GM18519 (cell line): ENCODE measurements at regions not wholly inside any gene's neighbourhood (a gene's known extent, or its start where the extent isn't known, plus 50 kb on each side); places are given as distances from the start of the nearest gene placed in this dataset.
"Not testable (repeated sequence)": the region's sequence is repeated elsewhere in the genome, so short reads cannot be mapped to it uniquely, and the experiment has no call there.

Experiments used
- ATAC-seq: cut with Tn5 transposase; IDR thresholded peaks from one replicate; pipeline ENCODE4 v1.9.1; 2021; ENCODE audit warnings: mild to moderate bottlenecking, moderate library complexity; ENCODE audit not compliant: unreplicated experiment, low FRiP score

DNA sequence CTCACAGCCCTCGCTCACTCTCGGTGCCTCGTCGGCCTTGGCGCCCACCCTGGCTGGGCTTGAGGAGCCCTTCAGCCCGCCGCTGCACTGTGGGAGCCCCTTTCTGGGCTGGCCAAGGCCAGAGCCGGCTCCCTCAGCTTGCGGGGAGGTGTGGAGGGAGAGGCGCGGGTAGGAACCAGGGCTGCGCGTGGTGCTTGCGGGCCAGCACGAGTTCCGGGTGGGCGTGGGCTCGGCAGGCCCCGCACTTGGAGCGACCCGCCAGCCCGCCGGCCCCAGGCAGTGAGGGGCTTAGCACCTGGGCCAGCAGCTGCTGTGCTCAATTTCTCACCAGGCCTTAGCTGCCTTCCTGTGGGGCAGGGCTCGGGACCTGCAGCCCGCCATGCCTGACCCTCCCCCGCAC lies 202.4 kb upstream of the PRSS16 start:
- not testable (repeated sequence) for ATAC-seq

DNA sequence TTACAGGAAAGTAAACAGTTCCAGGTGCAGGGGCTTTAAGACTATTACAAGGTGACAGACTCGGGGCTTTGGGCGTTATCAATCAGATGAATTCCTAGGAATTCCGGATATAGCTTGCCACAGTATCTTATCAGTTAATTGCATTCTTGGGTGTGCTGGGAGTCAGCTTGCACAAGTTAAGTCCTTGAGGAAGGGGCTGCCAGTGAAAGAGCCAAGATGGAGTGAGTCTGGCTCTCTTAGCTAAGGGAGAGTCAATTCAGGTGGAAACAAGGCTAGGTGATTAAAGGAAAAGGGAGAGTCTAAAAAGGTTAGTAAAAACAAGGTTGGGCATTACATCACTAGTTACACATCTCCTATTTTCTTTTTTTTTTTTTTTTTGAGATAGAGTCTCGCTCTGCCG lies 199.8 kb upstream of the PRSS16 start:
- not testable (repeated sequence) for ATAC-seq

DNA sequence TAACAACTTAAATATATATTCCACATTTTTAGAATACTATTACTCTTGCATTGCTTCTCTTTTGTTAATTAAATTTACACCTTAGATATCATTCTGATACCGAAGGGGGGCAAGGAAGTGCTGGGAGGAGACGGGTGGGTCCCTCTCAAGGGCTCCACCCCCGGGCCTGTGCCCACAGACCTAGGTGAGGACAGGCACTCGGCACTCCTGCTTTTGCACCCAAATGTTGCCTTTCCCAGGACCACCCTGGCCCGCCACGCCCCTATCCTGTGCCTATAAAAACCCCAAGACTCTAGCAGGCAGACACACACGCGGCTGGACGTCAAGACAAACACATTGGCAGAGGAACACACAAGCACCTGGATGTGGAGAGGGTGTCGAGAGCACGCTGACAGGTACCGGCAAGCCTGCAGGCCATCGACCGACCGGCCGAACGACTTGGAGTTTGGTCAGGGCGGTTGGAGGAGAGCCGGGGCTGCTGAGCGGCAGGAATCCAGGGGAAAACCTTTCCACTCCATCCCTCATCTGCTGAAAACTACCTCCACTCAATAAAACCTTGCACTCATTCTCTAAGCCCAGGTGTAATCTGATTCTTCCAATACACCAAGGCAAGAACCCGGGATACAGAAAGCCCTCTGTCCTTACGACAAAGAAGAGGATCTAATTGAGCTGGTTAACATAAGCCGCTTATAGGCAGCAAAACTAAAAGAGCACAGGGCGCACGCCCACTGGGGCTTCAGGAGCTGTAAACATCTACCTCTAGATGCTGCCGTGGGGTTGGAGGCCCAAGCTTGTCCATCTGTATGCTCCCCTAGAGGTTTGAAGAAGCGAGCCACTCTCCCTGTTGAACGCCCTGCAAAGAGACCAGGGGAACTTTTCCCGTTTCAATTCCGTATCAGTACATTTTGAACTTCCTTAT lies 197.4 kb upstream of the PRSS16 start:
- ATAC-seq = no peak

DNA sequence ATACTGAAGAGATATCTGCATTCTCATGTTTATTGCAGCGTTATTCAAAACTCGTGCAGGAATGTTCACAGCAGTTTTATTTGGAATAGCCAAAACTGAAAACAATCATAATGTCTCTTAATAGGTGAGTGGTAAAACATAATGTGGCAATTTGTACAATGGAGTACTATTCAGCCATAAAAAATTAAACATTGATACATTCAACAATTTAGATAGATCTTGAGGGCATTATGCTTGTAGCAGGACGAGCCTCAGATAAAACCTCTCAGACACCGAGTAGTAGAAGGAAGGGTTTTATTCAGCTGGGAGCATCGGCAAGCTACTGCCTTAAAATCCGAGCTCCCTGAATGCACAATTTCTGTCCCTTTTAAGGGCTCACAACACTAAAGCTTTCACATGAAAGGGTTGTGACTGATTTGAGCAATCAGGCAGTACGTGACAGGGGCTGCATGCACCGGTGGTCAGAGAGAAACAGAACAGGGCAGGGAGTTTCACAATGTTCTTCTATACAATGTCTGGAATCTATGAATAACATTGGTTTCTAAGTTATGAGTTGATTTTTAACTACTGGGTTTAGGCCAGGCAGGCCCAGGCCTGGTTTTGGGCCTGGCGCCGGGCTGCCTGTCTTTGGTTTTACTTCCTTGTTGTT lies 195.3 kb upstream of the PRSS16 start:
- ATAC-seq = not testable (repeated sequence)

DNA sequence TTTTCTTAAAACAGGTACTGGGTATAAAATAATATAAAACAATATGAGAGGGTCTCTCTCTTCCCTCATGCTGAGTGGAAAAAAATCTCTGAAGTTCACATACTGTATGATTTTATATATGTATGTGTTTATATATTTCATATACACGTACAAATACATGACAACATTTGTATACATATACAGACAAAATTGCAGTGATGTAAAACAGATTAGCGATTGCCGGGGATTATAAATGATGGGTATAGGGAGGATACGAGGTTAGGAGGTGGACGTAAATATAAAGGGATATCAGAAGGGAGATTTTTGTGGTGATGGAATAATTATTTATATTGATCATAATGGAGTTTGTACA lies 194.8 kb upstream of the PRSS16 start:
- ATAC-seq = no peak

DNA sequence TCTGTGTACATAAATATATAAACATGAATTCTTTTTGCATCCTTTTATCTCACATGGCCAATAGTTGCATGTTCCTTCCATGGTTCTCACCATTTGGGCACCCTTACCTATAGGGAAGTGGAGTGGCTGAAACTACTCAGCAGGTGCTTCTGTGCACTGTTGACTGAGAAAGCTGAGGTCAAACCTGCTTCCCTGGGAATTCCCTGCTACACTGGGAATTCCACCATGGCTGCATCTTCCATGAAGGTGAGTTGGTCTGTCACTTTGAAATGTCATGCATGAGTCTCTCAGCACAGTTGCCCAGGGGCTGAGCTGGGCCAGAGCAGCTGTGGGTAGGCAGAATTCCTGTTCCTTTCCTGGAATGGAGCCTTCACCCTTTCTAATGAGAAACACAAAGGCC lies 193.8 kb upstream of the PRSS16 start:
- ATAC-seq = no peak

DNA sequence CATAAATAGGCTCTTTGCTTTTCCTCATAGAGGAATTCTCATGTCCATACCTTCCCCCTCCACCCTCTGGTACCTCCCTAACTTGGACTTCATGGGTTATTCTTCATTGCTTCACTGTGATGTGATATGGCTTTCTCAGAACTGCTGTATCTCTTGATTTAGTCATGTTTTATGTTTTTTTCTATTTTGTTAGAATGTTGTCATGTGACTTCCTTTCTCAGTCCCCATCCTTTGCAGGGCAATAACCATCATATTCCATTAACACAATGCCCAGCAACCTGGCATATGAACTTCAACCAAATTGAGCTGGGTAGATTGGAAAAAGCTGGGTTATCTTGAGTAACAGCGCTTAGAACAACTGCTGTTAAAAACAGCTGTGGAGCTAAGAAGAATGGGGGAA lies 190.9 kb upstream of the PRSS16 start:
- ATAC-seq = no peak

DNA sequence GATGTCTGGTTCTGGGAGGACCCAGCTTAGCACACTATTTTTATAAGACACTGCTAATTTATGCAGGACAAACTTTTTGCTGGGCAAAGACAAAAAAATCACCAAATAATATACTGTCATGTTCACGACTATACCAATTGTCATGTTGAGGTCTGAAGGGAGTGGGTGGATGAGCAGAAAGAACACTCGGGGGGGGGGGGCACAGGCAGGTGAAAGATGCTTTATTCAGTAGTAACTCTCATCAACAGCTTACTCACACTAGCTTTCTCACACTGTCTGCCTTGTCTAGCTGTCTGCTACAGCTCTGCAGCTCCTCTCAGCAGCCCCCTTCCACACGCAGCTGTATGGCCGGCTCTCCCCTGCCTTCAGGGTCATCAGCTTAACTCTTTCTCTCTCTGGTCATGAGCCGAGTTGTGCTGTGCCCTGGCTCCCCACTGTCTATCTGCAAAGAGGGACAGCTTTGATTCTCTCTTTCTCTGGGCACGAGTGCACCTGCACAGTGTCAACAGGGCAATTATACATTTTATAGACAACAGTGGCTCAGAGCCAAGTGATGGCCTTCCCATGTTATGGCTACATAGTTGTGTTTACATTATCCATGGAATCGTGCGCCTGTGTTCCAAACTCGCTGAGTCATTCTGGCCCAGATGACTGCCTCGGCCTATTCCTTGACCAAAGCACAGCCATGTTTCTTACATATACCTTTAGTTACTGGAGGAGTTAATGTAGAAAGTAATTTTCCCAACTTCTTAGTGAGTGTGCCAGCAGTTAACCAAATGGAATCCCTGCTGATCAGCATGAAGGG lies 187.7 kb upstream of the PRSS16 start:
- ATAC-seq = no peak

DNA sequence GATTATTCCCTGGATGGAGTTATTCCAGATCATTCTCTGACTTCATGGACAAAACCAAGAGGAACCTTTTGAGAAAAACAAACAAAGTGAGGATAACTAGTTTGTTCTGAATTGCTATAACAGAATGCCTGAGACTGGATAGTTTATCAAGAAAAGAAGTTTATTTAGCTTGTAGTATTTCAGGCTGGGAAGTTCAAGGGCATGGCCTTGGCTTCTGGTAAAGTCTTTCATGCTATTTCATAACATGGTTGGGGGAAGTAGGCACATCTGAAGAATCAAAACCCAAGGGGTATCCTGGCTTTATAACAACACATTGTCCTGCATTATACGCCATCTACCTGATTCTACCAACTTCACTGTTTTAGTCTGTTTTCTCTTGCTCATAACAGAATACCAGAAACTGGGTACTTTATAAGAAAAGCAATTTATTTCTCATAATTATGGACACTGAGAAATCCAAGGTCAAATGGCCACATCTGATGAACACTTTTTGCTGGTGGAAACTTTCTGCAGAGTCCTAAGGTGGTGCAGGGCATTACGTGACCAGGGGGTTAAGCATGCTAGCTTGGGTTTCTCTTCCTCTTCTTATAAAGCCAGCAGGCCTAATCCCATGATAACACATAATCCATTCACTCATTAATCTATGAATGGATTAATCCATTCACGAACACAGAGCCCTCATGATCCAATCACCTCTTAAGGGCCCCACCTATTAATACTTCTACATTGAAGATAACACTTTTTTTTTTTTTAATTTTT lies 186.1 kb upstream of the PRSS16 start:
- ATAC-seq = no peak

DNA sequence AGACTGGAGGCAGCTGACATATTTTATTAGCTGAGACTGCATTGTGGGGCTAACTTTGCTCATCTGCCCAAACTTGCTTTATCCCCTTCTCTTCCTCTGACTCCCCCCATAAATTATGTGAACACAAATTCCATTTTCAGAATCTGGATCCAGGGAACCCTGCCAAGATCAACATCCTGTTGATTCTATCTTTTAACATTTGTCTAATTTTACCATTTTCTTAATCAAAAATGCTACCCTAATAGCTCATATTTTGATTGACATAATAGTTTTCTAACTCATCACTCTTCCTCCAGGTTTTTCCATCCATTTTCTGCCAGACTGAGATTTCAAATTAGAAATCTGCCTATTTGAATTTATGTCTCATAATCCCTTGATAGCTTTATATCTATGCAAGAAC lies 184.7 kb upstream of the PRSS16 start:
- ATAC-seq = no peak

DNA sequence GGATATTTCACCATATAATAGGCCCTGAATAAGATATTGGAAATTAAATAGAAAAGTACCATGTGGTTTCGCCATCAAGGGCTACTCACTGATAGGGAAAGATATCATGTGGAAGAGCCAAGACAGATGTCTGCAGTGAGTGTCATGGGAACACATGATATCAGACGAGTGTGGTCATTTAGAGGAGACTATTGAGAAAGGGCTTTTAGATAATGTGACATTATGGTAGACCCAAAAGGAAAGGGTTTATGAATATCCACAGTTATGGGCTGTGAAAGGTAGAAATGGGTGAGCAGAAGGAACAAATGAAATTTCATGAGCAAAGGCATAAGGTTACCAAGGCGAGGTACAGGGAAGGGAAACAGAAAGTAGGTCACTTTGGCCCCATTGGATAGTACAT lies 182.3 kb upstream of the PRSS16 start:
- ATAC-seq = no peak

DNA sequence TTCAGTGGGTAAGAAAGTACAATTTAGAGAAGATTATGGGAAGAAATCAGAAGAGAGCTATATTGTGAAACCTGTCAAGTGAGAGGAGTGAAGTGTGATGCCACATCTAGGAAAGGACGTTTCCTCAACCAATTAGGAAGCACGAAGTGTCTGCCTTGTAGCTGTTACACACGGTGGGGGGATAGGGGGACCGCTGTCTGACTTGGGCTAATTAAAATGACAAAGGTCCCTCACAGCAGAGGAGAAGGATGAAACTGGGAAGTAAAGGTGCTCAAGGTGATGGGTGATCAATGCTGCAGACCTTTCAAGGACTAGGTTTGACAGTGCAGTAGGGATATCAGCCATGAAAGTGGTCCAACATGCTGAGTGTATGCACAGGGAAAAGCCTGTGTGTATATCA lies 181.1 kb upstream of the PRSS16 start:
- no peak for ATAC-seq

DNA sequence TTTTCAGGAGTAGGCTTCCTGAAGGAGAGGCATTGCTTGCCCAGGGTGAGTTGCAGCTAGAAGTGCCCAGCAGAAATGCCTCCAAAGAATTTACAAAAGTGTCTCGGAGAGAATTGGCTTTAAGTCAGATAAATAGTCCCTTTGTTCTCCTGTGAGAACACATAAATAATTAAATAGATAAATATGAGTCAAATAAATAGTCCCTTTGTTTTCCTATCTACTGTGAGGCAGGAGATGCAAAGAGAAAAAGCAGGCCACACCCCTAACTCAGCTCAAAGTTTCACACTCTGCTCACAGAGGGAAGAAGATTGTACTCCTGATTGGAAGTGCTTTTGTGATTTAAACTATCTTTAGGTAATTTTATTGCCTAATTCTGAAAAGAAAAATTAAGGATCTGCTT lies 180.7 kb upstream of the PRSS16 start:
- no peak for ATAC-seq

DNA sequence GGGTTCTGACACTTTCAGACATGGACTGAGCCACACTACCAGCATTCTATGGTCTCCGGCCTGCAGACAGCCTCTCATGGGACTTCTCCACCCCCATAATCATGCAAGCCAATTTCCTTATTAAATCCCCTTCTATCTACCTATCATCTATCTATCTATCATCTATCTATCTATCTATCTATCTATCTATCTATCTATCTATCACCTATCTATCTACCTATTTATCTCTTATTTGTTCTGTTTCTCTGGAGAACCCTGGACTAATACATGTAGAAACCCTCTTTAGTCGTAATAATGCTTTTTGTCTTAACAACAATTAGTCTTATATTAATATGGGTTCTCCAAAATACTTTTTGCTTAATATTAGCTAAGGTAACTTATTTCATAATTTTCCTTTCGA lies 174.1 kb upstream of the PRSS16 start:
- ATAC-seq = no peak

DNA sequence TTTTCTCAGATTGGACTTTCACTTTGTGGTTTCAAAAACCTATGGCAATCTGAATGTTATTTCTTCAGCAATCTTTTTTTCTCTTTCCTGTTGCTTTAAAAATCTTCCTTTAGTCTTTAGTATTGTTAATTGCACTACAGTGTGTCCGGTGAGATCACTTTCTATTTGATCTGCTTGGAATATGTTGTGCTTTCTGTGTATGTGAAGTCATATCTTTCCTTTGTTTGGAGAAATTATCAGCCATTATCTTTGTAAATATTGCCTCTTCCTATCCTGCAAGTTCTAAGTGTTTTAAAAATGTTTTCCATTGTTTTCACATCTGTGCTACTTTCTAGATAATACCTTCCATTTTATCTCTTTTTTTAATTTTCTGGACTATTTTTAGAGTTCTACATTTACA lies 171.4 kb upstream of the PRSS16 start:
- ATAC-seq = no peak

DNA sequence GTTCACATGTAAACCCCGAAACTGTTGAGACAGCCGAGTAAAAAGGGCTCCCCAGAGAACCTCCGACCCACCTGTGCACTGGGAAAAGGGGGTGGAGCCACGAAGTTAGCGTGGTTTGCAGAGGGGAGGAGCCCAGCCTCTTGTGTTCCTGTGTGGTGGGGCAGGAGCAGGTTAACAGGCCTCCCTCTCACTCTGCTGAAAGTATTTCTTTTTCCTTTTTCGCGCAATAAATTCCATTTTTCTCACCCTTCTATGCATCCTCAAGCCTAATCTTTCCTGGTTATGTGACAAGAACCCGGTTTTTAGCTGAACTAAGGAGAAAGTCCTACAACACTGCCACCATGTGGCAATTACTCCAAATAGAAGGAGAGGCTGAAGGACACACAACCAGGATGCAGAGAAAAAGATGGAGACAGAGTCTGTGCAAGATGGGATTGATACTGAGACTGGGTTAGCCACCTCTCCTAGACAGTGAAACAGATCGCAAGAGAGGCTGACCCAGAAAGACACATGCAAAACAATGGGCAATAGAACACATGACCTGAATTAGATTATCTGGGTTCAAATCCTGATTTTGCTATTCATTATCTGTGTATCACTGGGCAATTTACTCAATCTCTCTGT lies 168.7 kb upstream of the PRSS16 start:
- no peak for ATAC-seq

DNA sequence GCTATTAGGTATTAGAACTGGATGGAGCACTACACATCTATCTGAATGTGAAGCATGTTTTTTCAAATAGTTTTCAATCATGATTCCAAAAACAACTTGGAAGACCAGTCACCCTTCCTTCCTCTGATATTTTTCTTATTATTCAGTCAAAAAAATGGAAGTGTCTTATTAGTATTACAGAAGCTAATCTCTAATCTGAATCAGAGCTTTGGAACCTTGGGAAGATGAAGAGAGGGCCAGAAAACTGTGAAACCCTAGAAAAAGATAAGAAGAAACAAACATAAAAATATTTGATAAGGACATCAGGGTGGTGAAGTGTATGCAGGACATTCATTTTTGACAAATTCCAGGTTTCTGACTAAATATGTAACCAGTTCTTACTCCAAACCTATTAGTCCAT lies 166.3 kb upstream of the PRSS16 start:
- no peak for ATAC-seq

DNA sequence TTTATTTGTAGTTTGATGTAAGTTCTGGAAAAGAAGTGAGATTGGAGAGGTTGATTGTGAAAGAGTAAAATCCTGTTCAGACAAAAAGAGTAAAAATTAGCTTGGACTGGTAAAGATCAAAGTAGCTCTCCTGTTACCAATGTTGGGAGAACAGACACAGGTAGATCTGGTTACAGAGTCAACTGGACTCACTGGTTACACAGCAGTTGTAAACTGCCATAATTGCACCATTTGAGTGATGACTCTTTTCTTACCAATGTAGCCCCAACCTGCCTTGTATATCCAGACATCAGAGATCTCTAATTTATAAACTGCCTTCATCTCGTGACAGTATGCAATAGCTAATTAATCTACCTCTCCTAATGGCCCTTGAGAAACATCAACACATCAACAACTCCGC lies 165.6 kb upstream of the PRSS16 start:
- ATAC-seq = no peak

DNA sequence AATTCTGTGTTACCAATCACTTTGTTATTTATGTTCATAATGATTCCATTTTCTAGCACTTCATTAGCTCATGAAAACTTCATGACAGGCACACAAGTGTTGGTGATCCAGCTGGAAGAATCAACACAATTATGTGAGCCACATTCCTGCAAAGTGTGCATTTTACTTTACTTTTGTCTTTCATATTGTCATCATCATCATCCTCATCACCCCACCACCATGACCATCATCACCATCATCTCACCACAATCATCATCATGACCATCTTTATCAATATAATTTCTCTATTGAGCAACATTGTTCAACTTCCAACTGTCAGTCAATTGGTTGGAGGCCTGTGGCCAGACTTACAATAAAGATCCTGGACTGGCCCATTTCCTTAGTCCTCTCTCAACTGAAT lies 159.4 kb upstream of the PRSS16 start:
- ATAC-seq = no peak

DNA sequence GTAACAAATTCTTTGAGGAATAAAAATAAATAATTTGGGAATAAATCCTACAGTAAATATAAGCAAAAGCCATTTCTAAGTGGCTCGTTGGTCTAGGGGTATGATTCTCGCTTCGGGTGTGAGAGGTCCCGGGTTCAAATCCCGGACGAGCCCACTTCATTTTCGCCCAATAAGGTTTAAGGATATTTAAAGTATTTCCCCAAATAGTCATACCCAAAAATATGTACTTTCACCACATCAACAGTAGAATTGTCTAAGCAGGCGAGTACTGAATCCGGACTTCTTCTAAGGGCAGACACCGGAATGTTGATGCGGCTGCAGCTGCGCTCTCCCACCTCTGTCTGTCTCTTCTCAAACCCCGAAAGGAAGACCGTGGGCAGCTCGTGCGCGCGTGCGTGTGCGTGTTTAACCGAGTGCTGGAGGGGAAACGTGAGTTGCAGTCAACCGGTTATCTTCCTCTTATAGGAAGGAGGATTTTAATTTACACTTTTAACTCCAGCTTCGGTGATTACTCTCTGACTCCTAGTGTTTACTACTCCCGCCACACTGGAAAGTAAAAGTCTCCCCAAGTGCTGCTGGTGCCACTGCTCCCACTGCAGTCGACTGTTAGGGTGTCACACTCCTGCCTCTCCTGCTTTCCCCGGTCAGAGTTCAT lies 155.7 kb upstream of the PRSS16 start:
- ATAC-seq = no peak
